Stimulated activated CD4-positive, alpha-beta T cell treated with anti-CD3 and anti-CD28 coated beads, Interleukin-15, amount 100 ng/mL, for 1 hour (primary cell): ENCODE measurements at regions not wholly inside any gene's neighbourhood (a gene's known extent, or its start where the extent isn't known, plus 50 kb on each side); places are given as distances from the start of the nearest gene placed in this dataset.
"Not testable (repeated sequence)": the region's sequence is repeated elsewhere in the genome, so short reads cannot be mapped to it uniquely, and the experiment has no call there.

Source experiments
- DNase-seq, 2 donors: peaks; one replicate each; pipeline ENCODE4 v3.0.0-alpha.2; 2020; ENCODE audit warnings: low read depth in 1 of 2, low spot score in 1 of 2

DNA sequence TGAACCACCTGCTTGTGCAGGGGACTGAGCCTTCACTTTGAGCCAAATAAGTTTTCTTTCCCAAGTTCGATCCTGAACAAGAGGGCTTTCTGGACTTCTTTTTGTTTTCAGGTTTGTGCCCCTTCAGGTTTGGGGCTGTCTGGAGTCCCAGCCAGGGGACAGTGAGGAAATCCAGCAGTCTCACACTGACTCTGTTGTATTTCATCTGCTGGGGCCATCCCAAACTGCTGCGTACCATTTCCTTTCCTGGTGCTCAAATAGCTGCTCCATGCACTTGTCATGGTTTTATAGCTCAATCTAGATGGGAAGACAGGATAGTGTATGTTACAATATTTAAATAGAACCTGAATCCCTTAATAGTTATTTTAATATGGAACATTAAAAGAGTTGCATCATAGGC, 66.3 kb upstream of the IGLL5 start:
- DNase-seq: no peak

DNA sequence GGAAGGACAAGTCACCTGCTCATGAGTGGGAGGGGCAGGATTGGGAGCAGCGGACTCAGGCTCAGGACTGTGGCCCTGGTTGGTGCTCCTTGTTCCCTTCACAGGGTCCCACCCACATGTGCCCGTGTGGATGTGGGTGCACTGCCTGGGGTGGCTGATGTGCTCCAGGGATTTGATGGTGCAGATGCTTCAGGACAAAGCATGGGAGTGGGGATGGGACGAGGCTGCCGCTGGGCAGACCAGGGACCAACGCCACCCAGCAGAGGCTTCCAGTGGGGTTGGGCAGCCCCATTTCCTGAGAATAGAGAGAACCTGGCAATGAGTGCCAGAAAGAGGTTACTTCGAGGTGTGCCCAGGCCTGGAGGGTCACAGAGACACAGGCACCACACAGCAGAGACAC, 65.5 kb upstream of the IGLL5 start:
- no peak for DNase-seq

DNA sequence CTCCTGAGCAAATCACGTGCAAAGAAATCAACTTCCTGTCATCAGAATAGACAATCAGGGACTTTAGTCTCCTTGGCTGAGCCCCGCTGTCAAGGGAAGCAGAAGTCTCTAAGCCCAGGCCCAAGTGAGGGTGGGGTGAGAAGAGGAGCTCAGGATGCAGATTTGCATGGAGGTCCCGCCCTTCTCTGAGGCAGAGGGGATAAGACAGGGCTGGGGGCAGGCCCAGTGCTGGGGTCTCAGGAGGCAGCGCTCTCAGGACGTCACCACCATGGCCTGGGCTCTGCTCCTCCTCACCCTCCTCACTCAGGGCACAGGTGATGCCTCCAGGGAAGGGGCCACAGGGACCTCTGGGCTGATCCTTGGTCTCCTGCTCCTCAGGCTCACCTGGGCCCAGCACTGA, 65.1 kb upstream of the IGLL5 start:
- DNase-seq: not testable (repeated sequence)

DNA sequence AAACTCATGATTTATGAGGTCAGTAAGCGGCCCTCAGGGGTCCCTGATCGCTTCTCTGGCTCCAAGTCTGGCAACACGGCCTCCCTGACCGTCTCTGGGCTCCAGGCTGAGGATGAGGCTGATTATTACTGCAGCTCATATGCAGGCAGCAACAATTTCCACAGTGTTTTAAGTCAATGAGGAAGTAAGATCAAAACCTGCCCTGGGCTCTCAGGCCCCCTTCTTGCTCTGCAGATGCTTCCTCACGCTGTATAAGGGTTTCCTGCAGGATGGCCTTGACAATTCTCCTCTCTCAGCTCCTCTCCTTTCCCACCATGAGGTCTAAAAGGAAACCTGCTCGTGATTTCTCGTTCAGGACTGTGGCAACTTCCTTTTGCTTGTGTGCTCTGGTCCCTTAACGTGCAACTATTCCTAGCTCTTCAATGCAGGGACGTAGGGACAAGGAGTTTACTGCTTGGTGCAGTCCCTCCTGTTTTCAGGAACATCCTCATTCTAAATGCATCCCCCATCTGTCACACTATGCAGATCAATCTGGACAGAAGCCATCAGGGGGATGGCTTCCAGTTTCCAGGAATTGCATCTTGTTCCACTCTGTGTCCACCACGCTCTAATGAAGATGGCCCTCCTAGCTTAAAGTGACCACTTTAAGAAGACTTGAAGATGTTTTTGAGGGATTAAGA, 64.3 kb upstream of the IGLL5 start:
- no peak for DNase-seq

DNA sequence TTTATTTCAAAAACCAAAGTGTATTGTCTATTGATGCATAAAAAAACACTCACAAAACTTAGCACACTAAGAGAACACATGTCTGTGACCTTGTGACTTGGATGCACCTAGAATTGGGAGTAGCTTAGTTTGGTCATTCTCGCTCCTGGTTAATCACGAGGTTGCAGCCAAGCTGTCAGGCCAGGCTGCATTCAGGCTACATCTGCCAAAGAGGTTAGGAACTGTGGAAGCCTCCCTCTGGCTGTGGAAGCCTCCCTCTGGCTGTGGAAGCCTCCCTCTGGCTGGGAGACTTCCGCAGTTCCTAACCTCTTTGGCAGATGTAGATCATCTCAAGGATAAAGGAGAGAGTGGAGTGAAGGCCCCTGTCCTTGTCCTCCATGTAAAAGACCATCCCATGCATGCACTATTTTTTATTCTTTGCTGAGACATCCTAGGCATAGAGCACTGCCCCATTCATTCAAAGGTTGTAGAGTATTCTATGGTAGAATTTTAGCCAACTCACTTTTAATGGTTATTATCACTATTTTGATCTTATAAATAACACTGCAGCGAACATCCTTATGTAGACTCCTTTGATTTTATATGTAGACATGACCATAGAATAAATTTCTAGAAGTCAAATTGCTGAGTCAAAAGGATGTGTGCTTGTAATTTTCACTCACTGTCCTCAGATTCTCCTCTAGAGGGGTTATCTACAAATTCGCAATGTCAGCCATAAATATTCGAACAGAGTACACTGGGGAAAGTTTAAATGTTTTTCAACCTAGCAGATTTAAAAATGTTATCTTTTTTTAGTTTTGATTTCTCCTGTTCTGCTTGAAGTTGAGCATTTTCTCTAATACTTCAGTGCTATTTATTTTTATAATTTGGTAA, 63.0 kb upstream of the IGLL5 start:
- DNase-seq: no peak

DNA sequence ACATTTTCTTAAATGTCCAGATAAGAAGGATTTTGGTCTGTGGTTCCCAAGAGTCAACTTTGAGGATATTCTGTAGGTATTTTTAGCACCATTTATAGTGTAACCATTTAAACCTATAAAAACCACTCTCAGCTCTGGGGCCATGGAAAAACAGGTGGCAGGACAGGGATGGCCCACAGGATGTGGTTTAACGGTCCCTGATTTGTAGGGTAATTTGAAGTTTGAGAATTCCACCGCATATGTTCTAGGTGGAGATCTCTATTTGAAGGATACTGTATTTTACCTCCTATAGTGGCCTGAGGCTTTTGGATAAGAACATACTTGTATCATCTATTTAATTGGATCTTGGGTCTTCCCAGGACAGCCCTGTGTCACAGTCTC, 62.4 kb upstream of the IGLL5 start:
- no peak for DNase-seq

DNA sequence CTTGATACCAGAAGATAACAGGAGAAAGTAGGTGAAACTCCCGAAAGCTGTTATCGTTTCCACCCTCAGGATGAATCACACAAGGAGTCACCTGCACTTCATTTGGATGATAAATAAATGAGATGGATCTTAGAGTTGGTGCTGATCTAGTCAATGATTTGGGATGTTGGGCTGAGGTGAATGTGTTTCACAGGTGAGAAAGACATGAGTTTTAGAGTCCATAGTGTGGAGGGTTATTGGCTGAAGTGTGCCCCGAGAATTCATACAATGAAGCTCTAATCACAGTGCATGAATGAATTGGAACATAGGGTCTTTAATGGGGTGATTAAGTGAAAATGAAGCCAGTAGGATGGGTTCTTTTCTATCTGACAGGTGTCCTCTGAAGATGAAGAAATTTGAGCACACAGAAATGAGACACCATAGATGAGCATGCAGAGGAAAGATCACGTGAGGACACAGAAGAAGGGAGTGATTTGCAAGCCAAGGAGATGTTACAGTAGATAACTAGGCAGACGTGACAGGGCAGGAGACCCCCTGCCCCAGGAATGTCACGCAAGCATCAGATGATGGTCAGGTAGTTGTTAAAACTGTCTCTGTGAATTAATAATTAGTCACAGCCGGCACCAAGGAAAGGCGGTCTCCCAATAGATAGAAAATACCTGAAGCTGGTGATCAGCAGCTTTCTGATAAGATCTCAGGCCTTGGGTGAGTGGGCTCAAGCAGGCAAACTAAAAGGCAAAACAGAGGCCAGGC, 60.3 kb upstream of the IGLL5 start:
- DNase-seq: no peak

DNA sequence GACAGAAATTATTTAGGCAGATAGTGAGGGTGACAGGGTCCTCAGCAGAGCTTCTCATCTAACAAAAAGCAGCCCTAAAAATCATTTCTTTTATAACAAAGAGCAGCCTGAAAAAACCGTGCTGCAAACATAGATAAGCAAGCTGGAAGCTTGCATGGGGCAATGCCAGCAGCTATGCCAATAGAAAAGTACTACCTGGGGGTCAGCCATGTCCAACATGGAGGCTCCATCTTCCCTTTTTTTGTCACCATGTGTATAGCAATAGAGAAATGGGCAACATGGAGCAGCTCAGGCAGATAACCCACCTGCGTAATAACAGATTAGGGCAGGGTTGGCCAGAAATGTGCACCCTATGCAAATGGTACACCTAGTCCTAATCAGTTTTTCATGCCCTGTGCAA, 57.4 kb upstream of the IGLL5 start:
- DNase-seq: no peak

DNA sequence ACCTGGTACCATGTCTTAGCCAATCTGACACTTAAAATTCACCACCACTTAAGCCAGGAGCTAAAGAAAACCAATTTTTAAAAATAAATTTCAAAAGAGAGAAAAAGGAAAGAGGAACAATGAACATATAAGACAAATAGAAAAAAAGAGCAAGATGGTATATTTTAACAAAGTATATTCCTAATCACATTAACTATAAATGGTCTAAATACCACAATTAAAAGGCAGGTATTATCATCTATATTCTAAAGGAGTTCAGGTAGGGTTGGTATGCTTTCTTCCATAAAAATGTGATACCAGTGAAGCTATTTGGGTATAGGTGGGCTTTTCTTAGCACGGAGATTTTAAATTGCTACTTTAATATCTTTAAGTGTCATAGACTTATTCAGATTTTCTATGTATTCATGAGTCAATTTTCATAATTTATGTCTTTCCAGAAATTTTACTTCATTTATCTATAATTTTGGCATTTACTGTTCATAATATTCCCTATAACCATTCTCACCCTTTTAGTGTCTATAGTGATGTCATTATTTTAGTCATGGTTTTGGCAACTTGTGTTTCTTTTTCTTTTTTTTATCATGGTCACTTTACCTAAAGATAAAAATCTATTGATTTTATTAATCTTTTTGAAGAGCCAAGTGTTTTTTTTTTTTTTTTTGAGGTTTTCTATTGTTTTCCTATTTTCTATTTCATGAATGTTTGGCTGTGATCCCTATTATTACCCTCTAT, 56.5 kb upstream of the IGLL5 start:
- no peak for DNase-seq

DNA sequence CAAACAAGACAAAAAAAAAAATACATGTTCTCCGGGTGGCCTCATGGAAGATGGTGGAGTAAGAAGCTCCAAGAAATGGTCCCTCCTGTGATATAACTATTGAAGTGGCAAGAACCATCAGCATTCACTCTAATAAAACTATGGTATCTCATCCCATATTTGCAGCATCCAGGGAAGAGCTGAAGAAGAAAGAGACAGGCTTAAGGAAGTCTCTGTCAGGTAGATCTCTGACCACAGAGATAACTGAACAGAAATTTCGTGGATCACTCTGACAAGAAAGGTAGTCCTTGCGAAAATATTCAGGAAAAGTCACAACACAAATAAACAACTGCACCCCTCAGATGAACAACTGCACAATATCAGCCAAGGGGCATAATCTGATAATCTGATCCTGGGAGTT, 54.6 kb upstream of the IGLL5 start:
- no peak for DNase-seq

DNA sequence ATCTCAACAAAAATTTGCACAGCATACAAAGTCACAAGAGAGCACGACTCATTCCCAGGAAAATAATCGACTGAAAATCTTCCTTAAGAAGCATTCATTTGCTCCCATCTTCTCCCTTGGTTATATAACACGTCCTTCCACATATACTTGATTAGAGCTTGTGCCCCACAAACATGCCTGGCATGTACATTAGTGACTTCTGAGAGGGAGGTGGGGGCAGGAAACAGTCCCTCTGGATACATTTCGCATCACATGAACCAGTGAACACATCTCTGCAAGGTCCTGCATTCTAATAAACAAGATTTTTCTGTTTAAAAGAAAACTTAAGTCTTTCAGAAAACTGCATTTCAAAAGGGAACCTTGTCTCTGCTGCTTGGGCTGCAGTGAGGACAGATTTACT, 54.1 kb upstream of the IGLL5 start:
- DNase-seq: no peak

DNA sequence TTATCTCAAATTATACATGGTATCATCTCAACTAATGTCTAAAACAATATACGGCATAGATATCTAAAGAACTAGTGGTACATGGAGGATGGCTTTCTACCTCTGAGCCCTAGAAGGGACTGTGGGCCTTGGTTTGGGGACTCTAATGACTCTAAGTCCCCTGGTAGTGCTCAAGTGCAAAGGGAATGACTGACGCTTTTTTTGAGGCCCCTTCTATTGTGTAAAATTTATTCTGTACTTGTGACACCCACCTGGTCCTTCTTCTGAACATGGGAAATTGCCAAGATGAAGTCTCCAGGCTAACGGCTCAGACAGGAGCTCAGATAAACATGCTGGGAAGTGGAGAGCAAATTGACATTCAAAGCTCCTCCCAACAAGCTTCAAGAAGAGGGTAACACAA, 53.4 kb upstream of the IGLL5 start:
- DNase-seq: no peak

DNA sequence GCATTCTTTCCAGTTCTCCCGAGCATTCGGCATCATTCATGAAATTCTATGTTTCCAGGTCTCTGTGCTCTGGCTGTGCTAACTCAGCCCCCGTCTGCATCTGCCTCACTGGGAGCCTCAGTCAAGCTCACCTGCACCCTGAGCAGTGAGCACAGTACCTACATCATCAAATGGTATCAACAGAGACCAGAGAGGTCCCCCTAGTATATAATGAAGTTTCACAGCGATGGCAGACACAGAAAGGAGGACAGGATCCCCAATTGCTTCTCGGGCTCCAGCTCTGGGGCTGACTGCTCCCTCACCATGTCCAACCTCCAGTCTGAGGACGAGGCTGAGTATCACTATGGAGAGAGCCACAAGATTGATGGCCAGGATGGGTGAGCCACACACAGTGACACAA, 52.8 kb upstream of the IGLL5 start:
- DNase-seq: no peak

DNA sequence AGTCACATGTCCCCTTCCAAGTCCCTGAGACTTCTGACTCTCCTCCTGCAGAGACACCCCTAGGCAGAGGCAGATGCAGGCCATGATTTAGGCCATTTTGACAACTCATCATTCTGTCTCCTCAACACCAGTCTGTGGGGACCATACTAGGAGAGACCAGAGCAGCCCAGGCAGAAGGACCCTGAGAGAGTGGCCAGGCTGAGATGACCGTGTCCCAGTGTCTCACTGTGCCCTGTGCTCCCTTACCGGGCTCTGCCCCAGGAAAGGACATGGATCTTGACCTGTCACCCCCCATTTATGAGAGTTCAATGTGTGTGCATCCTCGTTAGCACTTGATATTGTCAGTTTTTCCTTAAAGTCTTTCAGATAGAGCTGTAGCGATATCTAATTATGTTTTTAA, 52.4 kb upstream of the IGLL5 start:
- no peak for DNase-seq

DNA sequence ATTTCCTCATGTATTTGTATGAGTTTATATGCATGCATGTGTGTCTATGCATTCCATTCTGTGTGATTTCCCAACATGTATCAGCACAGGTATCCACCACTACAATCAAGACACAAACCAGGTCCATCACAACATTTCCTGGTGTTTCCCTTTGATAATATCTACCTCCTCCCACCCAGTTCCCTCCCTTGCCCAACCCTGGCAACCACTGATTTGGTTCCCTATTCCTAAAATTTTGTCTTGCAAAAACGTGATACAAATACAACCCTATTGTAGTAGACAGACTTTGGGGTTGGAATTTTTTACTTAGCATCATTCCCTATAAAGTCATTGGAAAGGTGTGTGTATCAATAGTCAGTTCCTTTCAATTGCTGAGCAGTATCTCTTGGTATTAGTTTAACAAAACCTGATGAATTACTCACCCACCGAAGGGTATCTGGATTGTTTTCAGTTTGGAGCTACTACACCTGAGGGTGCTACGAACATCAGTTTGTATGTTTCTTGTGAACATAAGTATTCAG, 51.8 kb upstream of the IGLL5 start:
- no peak for DNase-seq

DNA sequence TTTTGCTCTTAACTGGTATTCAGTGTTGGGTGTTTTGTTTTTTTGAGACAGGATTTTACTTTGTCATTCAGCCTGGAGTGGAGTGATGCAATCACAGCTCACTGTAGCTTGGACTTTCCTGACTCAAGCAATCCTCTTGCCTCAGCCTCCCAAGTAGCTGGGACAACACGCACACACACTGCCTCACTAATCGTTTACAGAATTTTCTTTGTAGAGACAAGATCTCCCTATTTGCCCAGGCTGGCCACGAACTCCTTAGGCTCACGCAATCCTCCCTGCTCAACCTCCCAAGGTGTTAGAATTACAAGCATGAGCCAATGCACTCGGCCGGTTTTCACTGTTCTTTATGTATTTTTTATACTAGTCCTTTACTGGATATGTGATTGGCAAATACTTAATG, 51.0 kb upstream of the IGLL5 start:
- DNase-seq: no peak
